HG02571 (cell line): ENCODE measurements at regions not wholly inside any gene's neighbourhood (a gene's known extent, or its start where the extent isn't known, plus 50 kb on each side); places are given as distances from the start of the nearest gene placed in this dataset.
"Not testable (repeated sequence)": the region's sequence is repeated elsewhere in the genome, so short reads cannot be mapped to it uniquely, and the experiment has no call there.

Experiments
- ATAC-seq: cut with Tn5 transposase; IDR thresholded peaks from one replicate; pipeline ENCODE4 v1.9.1; 2021; ENCODE audit warnings: mild to moderate bottlenecking, moderate library complexity; ENCODE audit not compliant: unreplicated experiment

- ATAC-seq: no peak
Observed at GRCh38 chr18:35871337-35871736, 101.1 kb upstream of the RMP24 start.

GRCh38 chr18:35875566-35875965 lies 96.9 kb upstream of the RMP24 start:
- no peak for ATAC-seq

- no peak for ATAC-seq
Observed at GRCh38 chr18:35876243-35876642, 96.2 kb upstream of the RMP24 start.

- no peak for ATAC-seq
Observed at GRCh38 chr18:35880788-35881455, 91.6 kb upstream of the RMP24 start.

GRCh38 chr18:35888329-35888728 lies 84.2 kb upstream of the RMP24 start:
- no peak for ATAC-seq

- ATAC-seq: no peak
Observed at GRCh38 chr18:35889677-35890076, 82.8 kb upstream of the RMP24 start.

- no peak for ATAC-seq
Observed at GRCh38 chr18:35890323-35890722, 82.2 kb upstream of the RMP24 start.

GRCh38 chr18:35892118-35892517 lies 80.4 kb upstream of the RMP24 start:
- ATAC-seq: no peak

- ATAC-seq: not testable (repeated sequence)
Observed at GRCh38 chr18:35897481-35897880, 75.0 kb upstream of the RMP24 start.

GRCh38 chr18:35904389-35905037 lies 68.0 kb upstream of the RMP24 start:
- no peak for ATAC-seq

GRCh38 chr18:35905436-35905835 lies 67.0 kb upstream of the RMP24 start:
- no peak for ATAC-seq

GRCh38 chr18:35906291-35906690 lies 66.2 kb upstream of the RMP24 start:
- not testable (repeated sequence) for ATAC-seq

- ATAC-seq: no peak
Observed at GRCh38 chr18:35910327-35910726, 62.2 kb upstream of the RMP24 start.

GRCh38 chr18:35912332-35912731 lies 60.1 kb upstream of the RMP24 start:
- no peak for ATAC-seq

GRCh38 chr18:35915056-35915455 lies 57.4 kb upstream of the RMP24 start:
- no peak for ATAC-seq

- no peak for ATAC-seq
Observed at GRCh38 chr18:35917043-35917442, 55.4 kb upstream of the RMP24 start.

GRCh38 chr18:35918564-35918963 lies 53.9 kb upstream of the RMP24 start:
- no peak for ATAC-seq

- no peak for ATAC-seq
Observed at GRCh38 chr18:35919179-35919578, 53.3 kb upstream of the RMP24 start.

GRCh38 chr18:35920623-35921022 lies 51.9 kb upstream of the RMP24 start:
- no peak for ATAC-seq
